IPS DF 4.7 (cell line): ENCODE measurements at regions not wholly inside any gene's neighbourhood (a gene's known extent, or its start where the extent isn't known, plus 50 kb on each side); places are given as distances from the start of the nearest gene placed in this dataset.
"Not testable (repeated sequence)": the region's sequence is repeated elsewhere in the genome, so short reads cannot be mapped to it uniquely, and the experiment has no call there.

ENCODE experiments used
- DNase-seq: peaks from one replicate; pipeline ENCODE4 v3.0.0-alpha.2; 2013; ENCODE audit warnings: low spot score; ENCODE audit errors: extremely low read depth

DNA sequence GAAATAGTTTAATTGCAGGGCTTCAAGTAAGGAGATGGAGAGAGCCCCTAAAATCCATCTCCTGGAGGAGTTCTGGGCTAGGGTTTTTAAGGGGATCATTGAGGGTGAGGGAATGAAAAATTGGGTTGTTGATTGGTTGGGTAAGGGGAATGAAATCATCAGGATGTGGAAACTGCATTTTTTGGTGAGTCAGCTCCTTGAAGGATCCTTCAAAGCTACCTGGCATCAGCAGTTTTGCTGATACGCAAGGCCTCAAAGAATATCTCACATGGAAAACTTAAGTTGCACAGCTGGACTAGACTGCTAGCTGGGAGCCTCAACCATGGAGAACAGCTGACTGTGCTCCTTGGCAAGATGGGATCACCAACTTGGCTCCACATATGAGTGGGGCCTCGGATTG is 136.7 kb downstream of the FGF10 start:
- no peak for DNase-seq

DNA sequence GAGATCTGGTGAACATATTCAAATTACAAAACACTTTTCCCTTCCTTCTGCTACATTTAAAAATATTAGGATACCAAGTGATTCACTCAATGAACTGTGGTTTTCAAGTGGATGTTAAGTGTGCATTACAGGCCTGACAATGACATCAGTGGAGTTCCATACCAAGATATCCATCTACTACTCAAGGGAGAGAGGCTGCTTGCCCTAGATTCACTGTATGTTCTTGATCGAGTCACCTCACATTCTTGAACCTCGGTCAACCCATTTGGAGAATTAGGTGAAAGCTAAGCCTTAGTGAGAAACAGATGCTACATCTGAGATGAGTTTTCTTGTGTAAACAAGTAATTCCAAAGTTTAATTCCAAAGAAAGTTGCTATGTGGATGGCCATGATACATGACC is 142.2 kb downstream of the FGF10 start:
- DNase-seq = no peak

DNA sequence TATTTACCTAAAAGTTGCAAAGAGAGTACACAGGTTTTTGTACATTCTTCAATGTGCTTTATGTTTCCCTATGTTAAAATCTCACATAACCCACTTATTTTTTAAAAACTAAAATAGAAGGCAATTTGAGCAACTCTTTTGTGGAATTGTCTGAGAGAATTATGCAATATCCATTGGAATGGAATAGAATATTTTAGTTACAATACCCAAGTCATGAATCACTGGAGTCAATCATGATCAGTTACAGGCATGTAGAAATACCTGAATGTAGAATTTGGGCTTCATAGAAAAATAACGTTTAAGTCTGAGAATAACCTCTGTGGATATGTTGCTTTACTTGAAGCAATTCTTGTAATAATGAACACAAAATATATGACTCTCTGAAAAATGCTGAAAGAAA is 143.3 kb downstream of the FGF10 start:
- no peak for DNase-seq

DNA sequence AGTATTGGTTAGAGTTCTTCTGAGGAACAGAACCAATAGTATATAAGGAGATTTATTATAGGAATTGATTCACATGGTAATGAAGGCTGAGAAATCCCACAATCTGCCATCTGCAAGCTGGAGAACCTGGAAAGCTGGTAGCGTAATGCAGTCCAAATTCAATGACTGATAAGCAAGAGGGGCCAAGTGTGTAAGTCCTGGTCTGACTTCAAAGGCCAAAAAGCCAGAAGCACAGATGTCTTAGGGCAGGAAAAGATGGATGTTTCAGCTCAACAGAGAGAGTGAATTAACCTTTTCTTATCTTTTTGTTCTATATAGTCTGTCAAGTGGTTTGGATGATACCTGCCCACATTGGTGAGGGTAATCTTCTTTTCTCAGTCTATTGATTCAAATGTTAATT is 146.4 kb downstream of the FGF10 start:
- no peak for DNase-seq

DNA sequence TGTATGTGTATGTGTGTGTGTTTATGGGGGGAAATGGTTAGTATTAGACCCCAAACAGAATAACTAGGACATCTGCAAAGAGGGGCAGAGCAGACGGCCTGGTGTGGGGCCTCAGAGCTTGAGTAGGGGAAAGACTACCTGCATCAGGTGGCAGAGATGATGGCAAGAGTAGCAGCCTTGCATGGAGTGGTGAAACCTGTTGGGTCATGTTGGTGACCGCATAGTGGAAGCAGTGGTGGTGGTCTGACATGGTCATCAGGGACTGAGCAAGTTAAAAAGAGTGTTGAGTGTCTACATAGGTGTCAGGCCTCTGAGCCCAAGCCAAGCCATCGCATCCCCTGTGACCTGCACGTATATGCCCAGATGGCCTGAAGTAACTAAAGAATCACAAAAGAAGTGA is 153.2 kb downstream of the FGF10 start:
- no peak for DNase-seq

DNA sequence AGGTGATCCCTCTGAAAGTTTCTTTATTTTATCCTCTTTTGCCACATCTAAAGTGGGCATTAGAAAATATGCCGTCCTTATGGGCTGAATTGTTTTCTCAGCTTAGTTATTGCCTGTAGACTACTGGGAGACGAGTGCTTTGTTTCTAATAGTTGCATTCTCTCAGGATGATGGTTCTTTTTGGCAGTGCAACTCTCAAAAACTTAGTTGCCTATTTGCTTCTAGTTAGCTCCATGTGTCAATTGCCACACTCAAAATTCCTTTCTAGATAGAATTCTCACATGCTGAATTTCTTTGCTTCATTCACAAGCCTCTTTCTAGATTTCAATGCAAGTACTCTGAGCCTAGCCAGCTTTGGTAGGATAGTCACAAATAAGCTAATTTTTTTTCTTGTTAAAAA is 155.5 kb downstream of the FGF10 start:
- no peak for DNase-seq

DNA sequence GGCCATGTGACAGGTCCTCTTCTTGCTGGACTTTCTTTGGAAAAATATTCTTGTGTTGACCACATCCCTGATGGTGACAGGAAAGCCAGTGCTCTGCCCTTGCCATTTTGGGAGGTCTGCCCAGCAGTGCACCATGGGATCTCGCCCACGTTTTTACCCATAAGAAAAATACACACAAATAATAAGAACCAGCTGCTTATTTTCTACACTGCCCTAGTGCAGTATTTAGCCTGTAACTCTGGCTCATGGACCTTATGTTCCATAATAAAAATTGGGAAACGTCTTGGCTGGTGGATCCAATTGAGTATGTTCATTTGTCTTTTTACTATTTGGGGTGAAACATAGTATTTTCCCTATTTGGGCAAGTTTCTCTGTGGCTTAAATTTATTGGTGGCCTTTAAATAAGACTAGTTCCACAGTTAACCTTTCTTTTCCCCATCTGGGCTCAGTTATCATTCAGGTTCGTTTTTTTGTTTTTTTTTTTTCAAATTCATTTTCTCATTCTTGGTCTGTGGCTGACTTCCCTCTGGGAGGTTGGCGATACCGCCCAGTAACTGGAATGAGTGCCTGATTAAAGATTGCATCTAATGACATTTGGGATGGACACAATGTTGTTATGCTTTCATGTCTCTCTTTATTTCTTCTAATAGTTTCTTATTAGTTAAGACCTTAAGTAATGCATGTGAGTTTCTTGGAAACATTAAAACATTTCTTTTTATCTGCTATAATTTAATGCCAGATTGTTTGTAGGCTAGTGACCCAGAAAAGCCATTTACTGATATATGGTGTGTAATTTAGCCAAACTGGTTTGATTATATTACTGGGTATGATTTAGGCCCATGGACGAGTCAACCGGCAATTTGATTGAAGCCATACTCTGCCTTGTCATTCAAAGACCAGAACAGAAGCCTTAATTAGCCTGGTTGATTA is 163.7 kb downstream of the FGF10 start:
- no peak for DNase-seq

DNA sequence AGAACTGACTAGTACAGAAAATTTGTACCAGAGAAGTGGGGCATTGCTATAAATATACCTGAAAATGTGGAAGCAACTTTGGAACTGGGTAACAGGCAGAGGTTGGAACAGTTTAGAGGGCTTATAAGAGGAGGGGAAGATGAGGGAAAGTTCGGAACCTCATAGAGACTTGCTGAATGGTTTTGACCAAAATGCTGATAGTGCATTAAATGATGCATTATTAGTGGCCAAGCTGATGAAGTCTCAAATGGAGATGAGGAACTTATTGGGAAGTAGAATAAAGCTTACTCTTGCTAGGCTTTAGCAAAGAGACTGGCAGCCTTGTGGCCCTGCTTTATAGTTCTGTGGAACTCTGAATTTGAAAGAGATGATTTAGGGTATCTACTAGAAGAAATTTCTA is 189.8 kb downstream of the FGF10 start:
- no peak for DNase-seq

DNA sequence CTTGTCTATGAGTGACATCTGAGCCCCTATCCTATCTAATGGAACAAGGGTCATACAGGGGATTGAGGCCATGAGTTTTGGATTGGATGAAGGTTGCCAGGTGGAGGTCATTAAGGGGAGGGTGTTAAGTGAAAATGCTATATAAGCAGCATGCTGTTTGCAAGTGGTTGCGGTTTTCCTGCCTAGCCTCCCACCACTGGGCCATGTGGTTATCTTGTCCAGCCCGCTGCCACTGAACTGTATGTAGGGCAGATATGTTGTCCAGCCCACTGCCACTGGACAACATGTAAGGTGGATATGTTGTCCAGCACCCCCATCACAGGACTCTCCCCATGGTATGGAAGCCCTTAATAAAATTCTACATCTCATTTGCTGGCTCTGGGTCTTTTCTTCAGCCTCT is 200.0 kb downstream of the FGF10 start:
- DNase-seq = no peak

DNA sequence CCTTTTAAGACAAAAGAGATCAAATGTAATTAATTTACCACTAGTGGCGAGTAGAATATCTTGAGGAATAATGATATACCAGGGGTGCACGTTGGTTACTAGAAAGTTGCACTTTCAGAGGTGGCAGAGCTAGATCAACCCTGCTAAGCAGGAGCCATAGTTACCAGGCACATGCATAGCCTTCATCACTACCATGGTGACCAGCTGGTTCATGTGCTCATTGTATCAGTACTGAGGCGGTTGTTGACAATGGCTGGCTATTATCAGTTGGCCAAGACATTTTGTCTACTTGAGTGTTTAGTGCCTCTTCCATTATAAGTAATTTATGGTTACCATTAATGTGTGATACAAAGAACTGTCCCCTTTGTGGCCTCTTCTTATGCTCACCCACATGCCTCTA is 201.2 kb downstream of the FGF10 start:
- no peak for DNase-seq

DNA sequence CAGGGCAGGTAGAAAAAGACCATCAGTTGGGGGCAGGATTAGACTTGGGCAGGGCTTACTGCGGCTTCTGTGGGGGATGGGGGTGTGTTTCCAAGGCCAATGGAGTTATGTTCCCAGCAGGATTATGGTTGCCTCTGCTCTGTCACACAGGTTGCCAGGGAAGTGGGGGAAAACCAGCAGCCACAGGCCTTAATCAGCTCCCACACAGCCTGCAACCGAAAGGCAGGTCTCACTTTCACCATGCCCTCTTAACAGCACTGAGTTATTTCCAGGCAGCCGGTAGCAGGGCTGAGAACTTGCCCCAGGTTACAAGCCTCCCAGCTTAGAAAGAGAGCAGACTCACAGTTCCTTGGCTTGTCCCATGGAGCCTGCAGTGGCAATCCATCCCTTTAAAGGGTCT is 205.5 kb downstream of the FGF10 start:
- DNase-seq = no peak

DNA sequence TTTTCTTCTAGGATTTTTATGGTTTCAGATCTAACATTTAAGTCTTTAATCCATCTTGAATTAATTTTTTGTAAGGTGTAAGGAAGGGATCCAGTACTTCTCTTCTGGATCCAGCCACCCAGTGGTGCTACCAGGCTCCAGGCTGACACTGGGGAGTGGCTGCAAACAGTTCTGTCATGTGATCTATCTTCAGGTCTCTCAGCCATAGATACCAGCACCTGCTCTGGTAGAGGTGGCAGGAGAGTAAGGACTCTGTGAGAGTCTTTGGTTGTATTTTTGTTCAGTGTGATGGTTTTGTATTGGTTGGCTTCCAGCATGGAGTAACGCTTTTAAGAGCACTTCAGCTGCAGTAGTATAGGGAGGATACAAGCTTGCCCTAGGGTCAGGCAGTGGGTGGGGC is 205.9 kb downstream of the FGF10 start:
- no peak for DNase-seq

DNA sequence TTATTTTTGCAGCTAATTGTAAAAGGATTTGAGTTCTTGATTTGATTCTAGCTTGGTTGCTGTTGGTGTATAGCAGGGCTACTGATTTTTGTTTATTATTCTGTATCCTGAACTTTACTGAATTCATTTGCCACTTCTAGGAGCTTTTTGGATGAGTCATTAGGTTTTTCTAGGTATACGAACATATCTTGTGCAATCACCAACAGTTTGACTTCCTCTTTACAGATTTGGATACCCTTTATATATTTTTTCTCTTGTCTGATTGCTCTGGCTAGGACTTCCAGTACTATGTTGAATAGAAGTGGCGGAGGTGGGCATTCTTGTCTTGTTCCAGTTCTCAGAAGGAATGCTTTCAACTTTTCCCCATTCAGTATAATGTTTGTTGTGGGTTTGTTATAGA is 210.8 kb downstream of the FGF10 start:
- DNase-seq = no peak

DNA sequence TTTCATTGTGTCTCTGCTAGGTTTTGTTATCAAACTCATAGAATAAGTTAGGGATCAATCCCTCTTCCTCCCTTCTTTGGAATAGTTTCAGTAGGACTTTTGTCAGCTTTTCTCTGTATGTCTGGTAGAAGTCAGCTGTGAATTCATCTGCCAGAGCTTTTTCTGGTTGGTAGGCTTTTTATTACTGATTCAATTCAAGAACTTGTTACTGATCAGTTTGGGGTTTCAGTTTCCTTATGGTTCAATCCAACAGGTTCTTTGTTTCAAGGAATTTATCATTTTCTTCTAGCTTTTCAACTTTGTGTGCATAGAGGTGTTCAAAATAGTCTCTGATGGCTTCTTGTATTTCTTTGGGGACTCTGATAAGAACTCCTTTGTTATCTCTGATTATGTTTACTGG is 221.7 kb downstream of the FGF10 start:
- no peak for DNase-seq

DNA sequence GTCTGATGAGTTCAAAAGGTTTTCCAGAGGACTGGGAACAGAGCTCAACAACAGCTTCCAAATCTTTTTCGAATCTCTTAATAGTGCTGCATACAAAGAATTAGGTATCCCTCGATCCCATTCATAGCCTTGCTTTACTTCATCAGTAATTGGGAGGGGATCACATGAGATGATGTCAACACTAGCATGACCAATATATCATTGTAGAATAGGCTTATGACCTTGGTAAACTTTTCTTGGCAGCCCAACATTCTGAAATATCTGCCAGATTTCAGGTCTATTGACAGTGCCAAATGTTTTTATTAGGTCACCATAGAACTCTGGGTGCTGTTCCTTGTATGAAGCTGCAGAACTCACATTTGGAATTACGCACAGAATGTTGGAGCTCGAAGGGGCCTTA is 228.9 kb downstream of the FGF10 start:
- no peak for DNase-seq

DNA sequence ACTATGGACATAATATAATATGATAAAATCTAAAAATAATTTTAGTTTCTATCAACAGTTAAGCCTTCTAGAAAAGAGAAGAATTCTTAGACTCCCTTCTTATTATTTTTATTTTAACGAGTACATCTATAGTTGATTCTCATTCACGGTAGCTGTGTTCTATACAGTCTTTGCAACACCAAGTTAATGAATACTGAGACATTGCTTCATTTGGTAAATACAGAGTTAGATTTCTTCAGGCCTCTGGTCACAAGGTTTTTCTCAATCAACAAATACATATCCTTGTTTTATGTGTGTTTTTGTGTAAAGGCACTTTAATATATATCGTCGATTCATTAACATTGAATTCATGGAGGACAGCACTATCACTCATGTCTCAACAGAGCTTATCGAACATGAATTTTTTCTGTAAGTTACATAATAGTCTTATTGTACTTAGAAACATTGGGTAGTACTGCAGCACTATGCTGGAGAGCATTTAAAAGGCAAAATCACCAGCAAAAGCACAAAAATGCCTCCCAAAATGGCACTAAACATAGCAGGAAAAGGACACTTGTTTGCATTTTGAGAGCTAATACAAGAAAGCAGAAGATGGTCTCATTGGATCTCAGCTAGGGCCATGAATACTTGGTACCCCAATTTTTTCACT is 239.0 kb downstream of the FGF10 start:
- no peak for DNase-seq

DNA sequence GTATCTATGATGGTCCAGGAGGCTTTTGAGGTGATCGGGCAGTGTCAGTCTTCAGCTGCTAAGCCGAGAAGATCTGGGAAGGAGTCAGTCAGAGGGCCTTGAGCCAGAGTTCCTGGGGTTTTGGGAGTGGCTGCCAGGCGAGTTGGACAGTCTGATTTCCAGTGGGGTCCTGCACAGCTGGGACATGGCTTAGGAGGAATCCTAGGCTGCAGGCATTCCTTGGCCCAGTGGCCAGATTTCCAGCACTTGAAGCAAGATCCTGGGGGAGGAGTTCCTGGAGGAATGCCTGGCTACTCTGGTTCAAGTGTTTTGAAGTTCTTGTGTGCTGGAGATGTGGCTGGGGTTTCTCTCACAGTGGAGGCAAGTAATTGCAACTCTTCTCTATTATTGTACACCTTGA is 271.3 kb downstream of the FGF10 start:
- not testable (repeated sequence) for DNase-seq

DNA sequence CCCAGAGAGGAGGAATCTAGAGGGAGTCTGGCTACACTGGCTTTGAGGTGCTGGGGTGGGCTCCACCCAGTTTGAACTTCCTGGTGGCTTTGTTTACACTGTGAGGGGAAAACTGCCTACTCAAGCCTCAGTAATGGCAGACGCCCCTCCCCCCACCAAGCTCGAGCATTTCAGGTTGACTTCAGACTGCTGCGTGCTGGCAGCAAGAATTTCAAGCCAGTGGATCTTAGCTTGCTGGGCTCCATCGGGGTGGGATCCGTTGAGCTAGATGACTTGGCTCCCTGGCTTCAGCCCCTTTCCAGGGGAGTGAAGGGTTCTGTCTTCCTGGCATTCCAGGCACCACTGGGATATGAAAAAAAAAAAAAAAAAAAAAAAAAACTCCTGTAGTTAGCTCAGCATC is 281.0 kb downstream of the FGF10 start:
- DNase-seq = not testable (repeated sequence)

DNA sequence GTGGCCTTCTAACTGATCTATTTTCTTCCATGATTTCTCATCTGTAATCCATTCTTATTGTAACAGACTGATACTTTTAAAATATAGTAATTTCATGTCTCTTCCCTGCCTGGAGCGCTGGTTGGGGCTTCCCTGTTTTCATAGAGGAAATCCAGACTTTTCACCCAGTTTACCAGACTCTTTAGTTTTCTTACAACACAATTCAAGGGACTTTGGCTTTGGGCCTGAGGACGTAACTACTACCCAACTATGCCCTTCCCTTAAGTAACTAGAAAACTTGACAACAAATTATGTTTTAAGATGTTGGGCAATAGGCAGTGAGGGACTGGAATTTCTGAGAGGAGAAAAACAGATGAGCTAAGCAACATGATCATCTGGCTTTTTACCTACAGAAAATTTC is 289.6 kb downstream of the FGF10 start:
- DNase-seq = no peak

DNA sequence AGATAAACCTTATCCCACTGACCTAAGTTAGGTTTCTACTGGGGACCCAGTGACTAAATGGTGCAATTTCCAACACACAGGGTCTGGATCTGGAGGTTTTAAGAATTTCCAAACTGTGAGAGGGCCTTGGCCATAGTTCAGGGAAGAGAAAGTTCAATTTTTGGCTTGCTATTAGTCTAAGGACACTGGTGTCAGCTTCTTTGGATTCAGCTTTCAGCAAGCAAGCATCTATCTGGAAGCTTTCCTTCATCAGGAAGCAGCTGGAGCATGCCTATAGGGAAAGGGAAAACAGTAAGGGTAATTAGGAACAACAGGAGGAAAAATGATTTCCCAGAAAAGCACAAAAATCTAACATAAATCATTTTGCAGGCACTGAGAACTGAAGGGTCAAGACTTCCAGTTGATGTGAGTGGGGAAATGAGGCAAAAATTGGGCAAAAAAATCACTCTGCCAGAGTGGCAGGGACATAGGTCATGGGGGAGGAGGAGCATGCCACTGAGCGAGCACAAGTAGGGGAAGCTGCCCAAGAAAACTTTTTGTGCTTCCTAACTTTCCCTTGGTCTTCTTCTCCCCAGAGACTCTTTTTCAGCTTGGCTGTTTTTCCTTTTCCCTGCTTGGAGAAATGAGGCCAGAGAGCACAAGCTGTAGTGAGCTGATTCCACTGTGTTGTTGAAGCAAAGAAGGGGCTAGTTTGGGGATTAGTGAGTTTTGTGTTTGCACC is 299.6 kb downstream of the FGF10 start:
- no peak for DNase-seq

DNA sequence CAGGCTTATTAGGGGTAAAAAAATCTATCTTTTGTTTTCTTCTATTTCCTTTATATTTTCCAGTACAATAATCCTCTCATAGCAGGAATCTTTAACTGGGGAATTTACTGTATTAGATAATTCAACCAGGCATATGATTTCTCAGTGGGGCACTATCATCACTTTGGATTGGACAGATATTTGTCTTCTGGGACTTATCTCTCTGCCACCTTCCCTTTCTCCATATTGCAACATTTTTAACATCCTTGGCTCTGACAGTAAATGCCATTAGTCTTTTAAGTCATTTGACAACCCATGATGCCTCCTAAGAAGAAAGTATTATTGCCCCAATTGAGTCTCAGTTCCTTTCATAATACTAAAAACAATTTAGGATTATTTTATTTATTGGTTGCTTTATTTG is 304.1 kb downstream of the FGF10 start:
- DNase-seq = no peak

DNA sequence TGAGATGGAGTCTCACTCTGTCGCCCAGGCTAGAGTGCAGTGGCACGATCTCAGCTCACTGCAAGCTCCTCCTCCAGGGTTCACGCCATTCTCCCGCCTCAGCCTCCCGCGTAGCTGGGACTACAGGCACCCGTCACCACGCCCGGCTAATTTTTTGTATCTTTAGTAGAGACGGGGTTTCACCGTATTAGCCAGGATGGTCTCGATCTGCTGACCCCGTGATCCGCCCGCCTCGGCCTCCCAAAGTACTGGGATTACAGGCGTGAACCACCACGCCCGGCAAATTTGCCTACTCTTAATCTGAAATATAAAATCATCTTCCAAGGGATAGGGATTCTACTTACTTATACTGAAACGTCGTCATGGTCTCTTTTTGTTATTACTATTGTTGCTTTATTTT is 314.7 kb downstream of the FGF10 start:
- DNase-seq = not testable (repeated sequence)
